Mesendoderm (in vitro differentiated cells): ENCODE measurements at regions not wholly inside any gene's neighbourhood (a gene's known extent, or its start where the extent isn't known, plus 50 kb on each side); places are given as distances from the start of the nearest gene placed in this dataset.

Experiments used
- DNase-seq: peaks from one replicate; pipeline ENCODE4 v3.0.0; 2013
- H2AK5ac ChIP-seq: 2 replicates; pipeline ENCODE4 v1.6.1; 2013; ENCODE audit warnings: low read length, inconsistent platforms
- H2BK120ac ChIP-seq: 2 replicates; pipeline ENCODE4 v1.6.1; 2013; ENCODE audit warnings: low read depth, mild to moderate bottlenecking, low read length, moderate library complexity, mixed read lengths
- H2BK15ac ChIP-seq: replicated peaks from 2 replicates; pipeline ENCODE4 v1.6.1; 2013; ENCODE audit warnings: low read depth, mild to moderate bottlenecking, moderate library complexity
- H2BK5ac ChIP-seq: 2 replicates; pipeline ENCODE4 v1.6.1; 2013; ENCODE audit warnings: low read length, inconsistent platforms
- H3K18ac ChIP-seq: 2 replicates; pipeline ENCODE4 v1.6.1; 2013; ENCODE audit warnings: mild to moderate bottlenecking, low read length, mixed read lengths
- H3K23ac ChIP-seq: one replicate; pipeline ENCODE4 v1.6.1; 2013; ENCODE audit warnings: low read length
- H3K27ac ChIP-seq: 2 replicates; pipeline ENCODE4 v1.5.1; 2013; ENCODE audit warnings: low read depth, mild to moderate bottlenecking, inconsistent platforms, low read length, moderate library complexity
- H3K27me3 ChIP-seq: 2 replicates; pipeline ENCODE4 v1.6.1; 2013; ENCODE audit warnings: low read length, control low read depth, mild to moderate bottlenecking, inconsistent platforms; ENCODE audit not compliant: insufficient read depth, poor library complexity
- H3K36me3 ChIP-seq: 2 replicates; pipeline ENCODE4 v1.6.1; 2013; ENCODE audit warnings: low read length, inconsistent platforms; ENCODE audit not compliant: control insufficient read depth, insufficient read depth
- H3K4ac ChIP-seq: one replicate; pipeline ENCODE4 v1.6.1; 2013; ENCODE audit warnings: low read depth, mild to moderate bottlenecking, low read length, moderate library complexity
- H3K4me1 ChIP-seq: 2 replicates; pipeline ENCODE4 v1.6.1; 2013; ENCODE audit warnings: low read depth, low read length, inconsistent platforms; ENCODE audit not compliant: control insufficient read depth
- H3K4me2 ChIP-seq: 2 replicates; pipeline ENCODE4 v1.6.1; 2013; ENCODE audit warnings: low read length
- H3K4me3 ChIP-seq: 2 replicates; pipeline ENCODE4 v1.5.1; 2013; ENCODE audit warnings: mild to moderate bottlenecking, low read length
- H3K56ac ChIP-seq: one replicate; pipeline ENCODE4 v1.6.1; 2013; ENCODE audit warnings: low read length
- H3K79me1 ChIP-seq: 2 replicates; pipeline ENCODE4 v1.6.1; 2013; ENCODE audit warnings: low read length, inconsistent platforms
- H3K79me2 ChIP-seq: 2 replicates; pipeline ENCODE4 v1.6.1; 2013; ENCODE audit warnings: mild to moderate bottlenecking, low read length; ENCODE audit not compliant: control insufficient read depth, insufficient read depth
- H3K9ac ChIP-seq: 2 replicates; pipeline ENCODE4 v1.6.1; 2013; ENCODE audit warnings: low read length, inconsistent platforms
- H4K5ac ChIP-seq: one replicate; pipeline ENCODE4 v1.6.1; 2013; ENCODE audit warnings: low read length
- H4K8ac ChIP-seq: one replicate; pipeline ENCODE4 v1.6.1; 2013; ENCODE audit warnings: low read depth, mild to moderate bottlenecking, control low read depth, low read length, moderate library complexity
- WGBS: extraction: QIAGEN DNeasy Blood & Tissue Kit; methylation state at CpG from one replicate; pipeline ENCODE4 v1.1.7; 2013; ENCODE audit warnings: low lambda C conversion rate, missing lambda C conversion rate; ENCODE audit not compliant: insufficient coverage; ENCODE audit errors: extremely low coverage; 5-methylcytosine and 5-hydroxymethylcytosine counted together

GRCh38 chr1:232386721-232387510, 243.0 kb downstream of the SIPA1L2 start:
- H2BK5ac ChIP-seq: no peak overlapping the region
- no peak for DNase-seq
- H2AK5ac ChIP-seq: no peak overlapping the region
- WGBS: no CpG with 5 or more reads among the region's 9 CpGs
- H3K4ac ChIP-seq: no peak overlapping the region
- no peak overlapping the region for H4K8ac ChIP-seq
- no peaks in the 10 kb centered on the region for H3K27me3 ChIP-seq
- no peak overlapping the region for H4K5ac ChIP-seq
- H3K9ac ChIP-seq: no peak overlapping the region
- H3K36me3 ChIP-seq: no peaks in the 10 kb centered on the region
- H3K4me1 ChIP-seq: peaks cover 3% of the 10 kb centered on the region
- H3K79me1 ChIP-seq: no peaks in the 10 kb centered on the region
- no peak overlapping the region for H3K18ac ChIP-seq
- H2BK120ac ChIP-seq: no peak overlapping the region
- H3K27ac ChIP-seq: no peak overlapping the region
- no peak overlapping the region for H3K4me2 ChIP-seq
- no peak overlapping the region for H3K56ac ChIP-seq
- peak overlapping the region; percentile 6 for H3K23ac ChIP-seq
- H2BK15ac ChIP-seq: no peak overlapping the region
- no peaks in the 10 kb centered on the region for H3K79me2 ChIP-seq
- no peak overlapping the region for H3K4me3 ChIP-seq

- Histone ChIP-seq H2BK15ac (no peak overlapping the region), H3K36me3 (no peaks in the 10 kb centered on the region), H3K4me1 (peaks cover 3% of the 10 kb centered on the region), H3K4ac (no peak overlapping the region), H3K79me1 (no peaks in the 10 kb centered on the region), H3K79me2 (no peaks in the 10 kb centered on the region), H3K18ac (no peak overlapping the region), H3K4me2 (no peak overlapping the region), H2BK120ac (no peak overlapping the region), H4K8ac (no peak overlapping the region), H3K27me3 (no peaks in the 10 kb centered on the region), H3K23ac (no peak overlapping the region), H2AK5ac (no peak overlapping the region), H3K56ac (no peak overlapping the region), H4K5ac (no peak overlapping the region), H3K9ac (no peak overlapping the region), H3K4me3 (no peak overlapping the region), H3K27ac (no peak overlapping the region), H2BK5ac (no peak overlapping the region)
- no CpG with 5 or more reads among the region's 9 CpGs for WGBS
- no peak for DNase-seq
Measured at GRCh38 chr1:232386294-232386693, 243.6 kb downstream of the SIPA1L2 start.

- H2BK5ac ChIP-seq: no peak overlapping the region
- no peak overlapping the region for H3K56ac ChIP-seq
- H3K4me1 ChIP-seq: peaks cover 3% of the 10 kb centered on the region
- H4K8ac ChIP-seq: no peak overlapping the region
- no peak overlapping the region for H3K18ac ChIP-seq
- no peaks in the 10 kb centered on the region for H3K79me2 ChIP-seq
- no peak overlapping the region for H2BK120ac ChIP-seq
- no peak overlapping the region for H2BK15ac ChIP-seq
- no peak overlapping the region for H3K23ac ChIP-seq
- no peak overlapping the region for H3K4me2 ChIP-seq
- H3K9ac ChIP-seq: no peak overlapping the region
- no peaks in the 10 kb centered on the region for H3K36me3 ChIP-seq
- H3K27me3 ChIP-seq: no peaks in the 10 kb centered on the region
- no peak overlapping the region for H3K27ac ChIP-seq
- no CpG with 5 or more reads among the region's 10 CpGs for WGBS
- no peak overlapping the region for H3K4me3 ChIP-seq
- no peak for DNase-seq
- no peak overlapping the region for H2AK5ac ChIP-seq
- H3K79me1 ChIP-seq: no peaks in the 10 kb centered on the region
- no peak overlapping the region for H4K5ac ChIP-seq
- H3K4ac ChIP-seq: no peak overlapping the region
Measured at GRCh38 chr1:232385221-232385620, 244.7 kb downstream of the SIPA1L2 start.

- Histone ChIP-seq H2AK5ac (no peak overlapping the region), H3K4me2 (no peak overlapping the region), H3K79me1 (no peaks in the 10 kb centered on the region), H3K4me3 (no peak overlapping the region), H3K18ac (no peak overlapping the region), H3K27ac (no peak overlapping the region), H3K79me2 (no peaks in the 10 kb centered on the region), H3K27me3 (no peaks in the 10 kb centered on the region), H2BK15ac (no peak overlapping the region), H3K23ac (no peak overlapping the region), H3K4ac (no peak overlapping the region), H3K36me3 (no peaks in the 10 kb centered on the region), H3K56ac (no peak overlapping the region), H2BK5ac (no peak overlapping the region), H3K4me1 (peaks cover 3% of the 10 kb centered on the region), H2BK120ac (no peak overlapping the region), H4K8ac (no peak overlapping the region), H4K5ac (no peak overlapping the region), H3K9ac (no peak overlapping the region)
- WGBS: no CpG with 5 or more reads among the region's 4 CpGs
- peak; percentile 39 for DNase-seq
Measured at GRCh38 chr1:232384171-232384883, 245.6 kb downstream of the SIPA1L2 start.

- Histone ChIP-seq H3K4ac (no peak overlapping the region), H3K27ac (no peak overlapping the region), H3K56ac (no peak overlapping the region), H2AK5ac (no peak overlapping the region), H3K27me3 (no peaks in the 10 kb centered on the region), H2BK120ac (no peak overlapping the region), H3K18ac (no peak overlapping the region), H3K4me3 (no peak overlapping the region), H4K8ac (no peak overlapping the region), H3K79me2 (no peaks in the 10 kb centered on the region), H2BK15ac (no peak overlapping the region), H4K5ac (no peak overlapping the region), H3K9ac (no peak overlapping the region), H2BK5ac (no peak overlapping the region), H3K23ac (no peak overlapping the region), H3K4me2 (no peak overlapping the region), H3K4me1 (peaks cover 5% of the 10 kb centered on the region), H3K36me3 (no peaks in the 10 kb centered on the region), H3K79me1 (no peaks in the 10 kb centered on the region)
- DNase-seq: peak; percentile 61
- no CpG with 5 or more reads among the region's 13 CpGs for WGBS
Measured at GRCh38 chr1:232383455-232384123, 246.3 kb downstream of the SIPA1L2 start.
